ENCODE measurements at regions not wholly inside any gene's neighbourhood (a gene's known extent, or its start where the extent isn't known, plus 50 kb on each side); places are given as distances from the start of the nearest gene placed in this dataset.

DNA sequence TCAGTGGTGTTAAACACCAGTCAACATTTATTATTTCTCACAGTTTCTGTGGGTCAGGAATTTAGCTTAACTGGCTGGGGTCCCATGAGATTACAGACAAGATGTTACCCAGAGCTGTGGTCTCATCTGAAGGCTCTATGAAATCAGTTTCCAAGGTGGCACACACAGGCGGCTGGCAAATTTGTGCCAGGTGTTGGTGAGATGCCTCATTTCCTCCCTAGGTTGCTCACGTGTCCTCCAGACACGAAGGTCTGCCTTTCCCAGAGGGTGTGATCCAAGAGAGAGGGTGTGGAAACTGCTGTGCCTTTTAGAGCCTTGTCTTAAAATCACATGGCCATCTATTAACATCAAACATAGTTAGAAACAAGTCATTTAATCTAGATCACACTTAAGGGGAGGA is 209.0 kb downstream of the JCAD start:
- no peak for DNase-seq

DNA sequence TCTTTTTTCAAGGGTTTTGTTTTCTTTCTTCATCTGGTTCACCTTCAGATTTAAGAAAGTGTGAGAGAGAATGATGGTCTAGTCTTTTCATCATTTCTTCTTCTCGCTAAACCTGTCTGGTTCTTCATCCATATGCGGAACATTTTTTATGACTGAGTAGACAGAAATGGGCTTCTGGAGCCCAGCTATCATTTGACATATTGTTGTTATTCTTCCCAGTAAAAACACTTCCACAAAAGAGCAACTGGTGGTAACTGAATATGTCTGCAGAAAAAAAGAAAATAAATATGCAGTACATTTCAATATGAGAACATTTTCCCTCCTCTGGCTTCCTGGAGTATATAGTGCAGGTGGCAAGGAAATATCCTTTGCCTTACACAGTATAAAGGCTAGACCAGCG is 209.5 kb downstream of the JCAD start:
- no peak for DNase-seq

DNA sequence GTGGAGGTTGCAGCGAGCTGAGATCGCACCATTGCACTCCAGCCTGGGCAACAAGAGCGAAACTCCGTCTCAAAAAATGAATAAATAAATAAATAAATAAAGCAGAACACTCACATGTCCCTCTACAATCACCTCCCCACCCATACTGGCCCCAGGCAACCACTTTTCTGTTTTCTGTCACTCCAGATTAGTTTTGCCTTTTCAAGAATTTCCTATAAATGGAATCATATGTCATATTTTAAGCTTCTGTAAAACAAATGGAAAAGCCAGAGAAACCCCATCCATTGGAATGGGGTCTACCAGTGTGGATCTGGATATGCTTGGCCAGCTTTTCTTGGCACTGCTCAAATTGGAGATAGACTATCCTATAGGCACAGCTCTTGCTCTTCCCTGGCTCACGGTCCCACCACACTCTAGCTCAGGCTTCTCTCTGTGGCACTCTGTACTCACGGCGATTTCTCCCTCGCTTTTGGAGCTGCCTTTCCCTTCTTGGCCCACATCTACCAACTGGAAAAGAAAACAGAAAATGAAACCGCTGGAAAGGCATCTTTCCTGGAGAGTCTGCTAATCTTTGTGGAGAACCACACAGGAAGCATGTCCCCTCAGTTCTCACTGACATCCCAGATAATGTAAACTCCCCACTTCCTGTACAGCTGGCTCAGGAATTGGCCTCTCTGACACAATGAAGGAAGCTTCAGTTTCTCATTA is 210.1 kb downstream of the JCAD start:
- DNase-seq, result no peak

DNA sequence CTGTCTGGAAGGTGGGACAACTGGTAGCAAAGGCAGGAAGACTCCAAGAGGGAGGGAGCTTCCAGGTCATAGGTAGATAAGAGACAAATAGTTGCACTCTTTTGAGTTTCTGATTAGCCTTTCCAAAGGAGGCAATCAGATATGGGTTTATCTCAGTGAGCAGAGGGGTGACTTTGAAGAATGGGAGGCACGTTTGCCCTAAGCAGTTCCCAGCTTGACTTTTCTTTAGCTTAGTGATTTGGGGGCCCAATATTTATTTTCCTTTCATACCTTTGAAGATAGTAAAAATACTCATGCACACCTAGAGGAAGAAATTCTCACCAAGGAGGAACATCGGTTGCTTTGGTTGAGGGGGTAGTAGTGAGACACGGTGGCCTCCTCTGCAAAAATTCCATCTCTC is 212.1 kb upstream of the SVIL start:
- no peak for DNase-seq

DNA sequence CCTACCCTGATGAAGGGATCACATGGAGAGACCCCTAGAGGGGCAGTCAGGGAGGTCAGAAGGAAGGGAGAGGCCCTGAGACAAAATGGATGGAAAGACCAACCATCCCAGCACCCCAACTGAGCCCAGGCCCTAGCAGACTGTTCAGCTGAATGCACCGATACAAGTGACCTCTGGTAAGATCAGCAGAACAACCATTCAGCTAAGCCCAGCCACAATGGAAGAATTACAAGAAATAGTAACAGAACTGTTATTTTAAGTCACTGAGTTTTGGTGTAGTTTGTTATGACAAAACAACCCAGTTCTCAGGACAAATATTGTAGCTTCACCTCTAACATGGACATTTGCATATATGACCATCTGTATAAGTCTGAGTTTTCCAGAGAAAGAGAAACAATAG is 210.4 kb upstream of the SVIL start:
- no peak for DNase-seq

DNA sequence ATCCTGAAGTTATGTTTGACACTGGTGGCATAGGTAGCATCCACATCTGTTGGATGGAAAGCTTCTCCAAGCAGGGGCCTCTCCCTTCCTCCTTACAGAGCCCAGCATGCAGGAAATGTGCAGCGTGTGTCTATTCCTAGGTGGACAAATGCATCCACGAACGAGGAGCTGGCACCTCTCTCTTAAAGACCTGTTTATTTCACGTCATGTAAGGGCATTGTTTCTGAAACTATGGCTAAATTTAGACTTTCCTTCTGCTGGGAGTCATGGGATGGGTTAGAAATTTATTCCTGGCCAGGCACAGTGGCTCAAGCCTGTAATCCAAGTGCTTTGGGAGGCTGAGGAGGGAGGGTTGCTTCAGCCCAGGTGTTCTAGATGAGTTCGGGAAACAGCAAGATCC is 208.4 kb upstream of the SVIL start:
- no peak for DNase-seq

DNA sequence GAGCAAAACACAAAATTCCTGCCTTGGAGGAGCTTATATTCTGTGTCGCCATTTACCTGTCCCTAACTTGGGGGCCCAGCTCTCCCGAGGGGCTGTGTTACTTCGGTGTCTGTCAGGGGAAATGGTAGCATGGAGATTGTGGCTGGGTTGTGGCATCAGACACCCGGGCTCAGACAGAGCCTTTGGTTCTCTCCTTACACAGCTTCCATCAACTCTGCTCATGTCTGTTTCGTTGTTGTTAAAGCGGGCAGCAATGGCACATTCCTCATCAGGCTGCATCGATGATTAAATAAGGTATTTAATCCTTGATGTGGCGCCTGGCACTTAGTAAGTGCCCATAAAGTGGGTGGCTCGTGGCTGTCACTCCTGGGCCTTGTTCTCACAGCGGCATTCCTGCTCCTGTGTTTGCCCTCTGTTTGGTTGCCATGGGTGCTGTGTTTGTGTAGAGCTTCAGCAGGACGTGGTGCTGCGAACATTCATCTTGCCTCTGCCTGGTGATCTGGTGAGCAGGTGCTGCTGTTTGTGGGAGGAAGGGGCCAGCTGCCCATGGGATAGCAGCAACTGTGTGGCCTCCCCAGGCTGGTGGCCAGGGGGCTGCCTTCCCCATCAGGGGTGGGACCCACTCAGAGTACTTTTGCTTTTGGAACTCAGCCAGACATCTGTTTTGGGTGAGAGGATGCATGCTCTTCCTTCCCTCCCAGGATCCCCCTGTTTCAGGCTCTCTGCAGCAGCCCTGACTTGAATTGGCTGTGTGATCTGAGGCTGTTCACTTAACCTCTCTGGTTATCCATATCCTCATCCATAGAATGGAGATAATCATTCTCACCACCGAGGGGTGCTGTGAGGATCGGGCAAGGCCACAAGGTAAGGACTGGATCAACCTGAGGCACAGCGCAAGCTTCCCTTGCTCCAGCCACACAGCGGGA is 207.2 kb upstream of the SVIL start:
- no peak for DNase-seq

DNA sequence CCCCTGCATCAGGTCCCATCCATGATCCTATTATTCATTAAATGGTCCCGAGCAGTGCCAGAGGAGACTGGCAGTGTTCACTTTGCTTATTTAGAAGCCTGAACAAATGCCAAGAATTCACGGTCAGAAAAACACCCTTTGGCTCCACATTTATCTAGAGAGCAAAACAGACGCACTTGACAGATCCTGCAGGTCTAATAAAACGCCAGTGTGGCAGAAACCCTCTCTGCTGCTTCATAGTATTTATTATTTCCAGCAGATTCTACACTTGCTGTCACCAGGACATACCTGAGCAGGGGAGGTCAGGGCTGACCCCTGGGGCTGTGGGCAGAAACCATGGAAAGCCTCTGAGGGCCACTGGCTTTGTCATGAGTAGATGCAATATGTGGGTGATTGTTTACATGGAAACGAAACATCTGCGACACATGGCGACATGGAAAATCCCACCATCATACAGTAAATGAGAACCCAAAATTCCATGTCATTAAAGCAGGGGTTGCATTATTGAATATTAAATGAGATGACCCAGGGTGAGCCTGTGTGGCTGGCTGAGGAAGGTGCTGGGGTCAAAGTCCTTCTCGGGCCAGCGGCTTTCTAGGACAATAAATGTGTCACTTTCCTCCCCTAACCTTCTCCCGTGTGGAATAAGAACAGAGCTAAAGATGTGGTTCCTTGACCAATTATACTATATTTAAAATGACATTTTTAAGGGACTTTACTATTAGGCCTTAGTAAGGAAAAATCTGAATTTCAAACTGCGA is 205.9 kb upstream of the SVIL start:
- no peak for DNase-seq

DNA sequence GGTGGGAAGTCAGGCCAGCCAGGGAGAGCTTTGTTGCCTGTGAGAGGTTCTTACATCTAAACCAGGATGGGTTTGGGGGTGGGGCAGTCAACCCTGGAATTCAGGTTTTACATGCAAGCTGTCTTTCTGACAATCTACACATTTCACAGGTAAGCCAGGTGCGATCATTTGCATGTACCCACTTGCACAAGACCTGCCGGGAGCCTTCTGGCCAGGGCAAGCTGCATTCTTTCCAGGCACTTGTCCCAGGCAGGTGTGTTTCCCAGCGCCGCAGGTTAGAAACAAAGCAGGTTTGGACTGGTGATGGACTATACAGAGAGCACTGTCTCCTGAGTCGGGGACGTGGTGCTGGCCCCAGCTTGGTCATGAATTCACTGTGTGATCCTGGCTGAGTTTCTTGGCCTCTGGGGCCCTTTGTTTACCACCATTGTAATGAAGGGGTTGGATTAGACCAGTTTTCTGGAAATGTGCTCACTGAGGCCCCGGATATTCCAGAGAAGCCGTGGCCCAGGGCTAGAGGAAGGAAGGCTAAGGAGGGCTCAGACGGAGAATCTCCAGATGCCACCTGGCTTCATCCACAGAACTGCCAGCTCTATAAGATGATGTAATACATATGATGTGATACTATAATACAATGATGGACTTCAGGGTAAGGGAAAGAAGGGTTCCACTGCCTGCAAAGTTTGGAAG is 205.2 kb upstream of the SVIL start:
- no peak for DNase-seq

DNA sequence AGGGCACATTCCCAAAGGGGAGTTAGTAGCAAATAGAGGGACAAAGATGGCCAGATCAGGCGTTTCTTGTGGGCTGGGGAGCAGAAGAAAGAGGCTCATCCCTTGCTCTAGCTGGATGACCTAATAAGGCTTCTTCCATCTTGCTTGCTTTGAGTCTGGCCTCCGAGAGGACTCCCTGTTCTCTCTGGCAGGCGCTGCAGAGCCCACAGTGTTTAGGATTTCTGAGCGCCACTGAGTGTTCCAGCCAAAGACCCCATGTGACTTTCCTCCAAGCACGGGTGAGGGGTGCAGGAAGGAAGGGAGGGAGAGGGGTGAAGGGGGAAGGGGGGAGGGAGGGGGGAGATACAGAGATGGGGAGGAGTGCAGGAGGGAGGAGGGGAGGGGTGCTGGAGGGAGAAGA is 203.8 kb upstream of the SVIL start:
- no peak for DNase-seq

DNA sequence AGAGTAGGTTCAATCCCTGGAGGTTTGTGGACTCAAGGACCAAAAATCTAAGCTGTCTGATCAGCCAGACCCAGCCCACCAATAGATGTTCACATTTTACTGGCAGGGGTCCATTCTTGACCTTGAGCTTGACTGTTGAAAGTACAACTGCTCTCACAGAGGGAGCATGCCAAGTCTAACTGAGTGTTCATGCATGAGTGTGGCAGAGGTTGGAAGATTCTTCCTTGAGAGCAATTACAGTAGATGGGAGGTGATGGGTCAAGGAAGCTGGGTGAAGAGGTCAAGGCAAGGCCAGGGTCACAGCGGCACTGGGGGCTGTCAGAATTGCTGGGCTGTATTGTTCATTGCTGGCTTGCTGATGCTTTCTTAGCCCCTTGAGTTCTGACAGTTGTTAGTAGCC is 202.8 kb upstream of the SVIL start:
- DNase-seq, result no peak

DNA sequence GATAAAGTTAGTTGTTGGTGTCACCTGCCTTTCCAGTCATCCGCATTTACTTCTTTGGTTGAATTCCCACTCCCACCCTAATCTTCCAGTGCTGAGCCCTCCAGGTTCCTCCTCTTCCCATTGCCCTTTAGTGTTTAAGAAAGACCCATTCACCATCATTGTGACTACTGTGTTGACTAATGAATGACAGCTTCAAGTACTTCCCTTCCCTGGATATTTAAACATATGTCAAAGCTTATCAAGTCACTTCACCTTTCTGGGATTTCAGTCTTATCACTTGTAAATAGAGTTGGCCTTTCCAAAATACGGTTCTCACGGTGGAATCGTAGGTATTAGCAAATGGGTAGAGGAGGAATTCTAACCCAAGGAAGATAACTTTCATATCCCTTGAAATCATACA is 201.6 kb upstream of the SVIL start:
- no peak for DNase-seq

DNA sequence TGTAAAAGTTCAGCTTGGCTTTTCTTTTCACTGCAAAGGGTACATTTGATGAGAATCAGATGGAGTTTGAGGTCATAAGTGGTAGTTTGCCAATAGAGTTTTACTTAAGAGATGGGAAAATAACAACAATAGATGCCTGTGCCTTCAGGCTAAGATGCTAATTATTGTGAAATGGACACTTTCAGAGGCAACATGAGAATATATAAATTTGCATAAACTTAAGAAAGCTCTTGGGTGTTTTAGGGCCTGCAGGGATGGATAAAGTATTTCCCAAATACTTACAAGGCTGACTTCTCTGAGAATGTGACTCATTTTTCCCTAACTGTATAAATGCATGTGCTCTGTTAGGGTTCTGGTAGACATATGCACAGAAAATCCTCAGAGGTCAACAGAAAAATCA is 200.3 kb upstream of the SVIL start:
- DNase-seq, result no peak

DNA sequence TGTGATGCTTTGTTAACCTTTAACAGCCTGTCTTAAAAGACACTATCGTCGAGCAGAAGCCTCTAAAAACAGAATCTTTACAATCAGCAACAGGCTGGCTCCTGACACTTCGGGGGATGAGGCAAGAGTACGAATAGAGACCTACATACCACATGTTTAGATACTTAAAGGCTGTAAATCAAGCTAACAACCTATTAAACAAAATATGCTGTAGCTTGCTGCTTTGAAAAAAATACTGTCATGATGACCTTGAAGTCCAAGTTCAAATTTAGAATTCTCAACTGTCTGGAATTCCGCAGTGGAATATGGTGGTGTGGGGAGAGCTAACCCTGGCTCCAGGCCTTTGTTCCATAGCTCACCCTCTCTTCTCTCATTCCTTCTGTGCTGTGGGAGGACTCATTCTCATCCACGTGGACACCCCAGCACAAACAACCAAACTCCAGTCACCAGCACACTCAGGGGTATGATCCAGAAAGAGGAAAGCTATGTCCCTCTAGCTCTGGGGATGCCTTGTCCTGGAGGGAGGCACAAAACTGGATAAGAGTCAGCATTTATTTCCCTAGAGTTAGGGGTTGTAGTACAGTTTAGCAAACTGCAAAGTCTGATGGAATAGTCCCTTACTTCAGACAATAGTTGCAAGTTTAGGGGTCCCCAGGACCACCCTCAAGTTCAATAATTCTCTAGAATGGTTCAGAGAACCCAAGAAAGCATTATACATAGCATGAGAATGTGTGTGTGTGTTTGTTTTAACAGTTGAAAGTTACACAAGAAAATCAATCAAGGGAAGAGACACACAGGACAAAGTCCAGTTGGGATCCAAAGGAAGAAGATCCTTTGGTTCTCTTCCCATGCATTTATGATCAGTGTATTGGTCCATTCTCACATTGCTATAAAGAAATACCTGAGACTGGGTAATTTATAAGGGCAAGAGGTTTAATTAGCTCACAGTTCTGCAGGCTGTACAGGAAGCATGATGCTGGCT is 196.1 kb upstream of the SVIL start:
- DNase-seq, result no peak

DNA sequence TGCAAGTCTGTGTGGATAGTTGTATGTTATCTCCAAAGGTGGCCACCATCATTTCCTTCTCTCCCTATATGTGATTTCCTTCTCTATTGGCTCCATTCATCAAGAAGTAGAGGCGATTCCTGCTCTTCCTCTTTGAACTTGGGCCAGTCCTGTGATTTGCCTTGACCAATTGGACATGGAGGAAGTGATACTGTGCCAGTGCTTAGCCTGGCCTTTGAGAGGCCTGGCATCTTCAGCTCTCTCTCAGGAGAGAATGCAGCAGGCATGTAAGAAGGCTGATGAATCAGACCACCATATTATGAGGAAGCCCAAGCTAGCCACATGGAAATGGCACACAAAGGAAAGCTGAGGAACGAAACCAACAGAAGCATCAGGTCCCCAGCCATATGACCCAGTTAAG is 195.0 kb upstream of the SVIL start:
- DNase-seq, result no peak

DNA sequence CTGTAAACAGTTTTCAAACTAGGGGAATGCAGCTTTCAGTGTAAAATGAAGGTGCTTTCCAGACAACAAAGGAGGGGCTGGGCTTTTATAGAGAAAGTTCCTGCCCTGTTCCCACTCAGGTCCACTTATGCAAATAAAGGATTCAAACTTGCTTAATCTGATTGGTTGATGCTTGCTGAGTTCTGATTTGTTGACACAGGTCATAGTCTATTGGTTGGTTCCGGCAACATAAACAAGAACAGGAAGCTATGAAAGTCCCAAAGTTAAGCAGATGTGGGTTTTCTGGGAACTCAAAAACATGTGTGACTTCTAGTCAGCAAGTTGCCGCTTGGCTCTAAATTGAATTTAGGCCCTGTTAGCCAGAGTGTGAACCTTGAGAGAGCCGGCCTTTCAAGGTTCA is 194.2 kb upstream of the SVIL start:
- DNase-seq, result no peak

DNA sequence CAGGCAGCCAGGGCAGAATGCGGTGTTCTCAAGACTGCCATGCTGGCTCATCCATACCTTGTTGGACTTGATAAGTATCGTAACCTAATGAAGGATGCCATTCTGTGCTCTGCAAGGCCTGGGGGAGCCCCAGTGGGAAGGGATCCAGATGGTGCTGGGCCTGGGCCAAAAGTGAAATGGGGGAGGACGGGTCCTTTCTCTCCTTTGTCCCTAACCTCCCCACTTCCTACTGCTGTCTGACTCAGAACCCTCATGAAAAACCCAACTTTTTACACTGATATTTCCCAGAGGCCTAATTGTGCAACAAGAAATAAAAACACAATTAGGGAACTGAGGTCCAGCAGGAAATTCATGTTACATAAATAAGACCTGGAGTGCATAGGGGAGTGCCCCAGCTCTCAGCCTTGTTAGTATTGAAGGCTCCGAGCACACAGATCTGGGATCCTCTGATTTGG is 193.7 kb upstream of the SVIL start:
- DNase-seq, result no peak

DNA sequence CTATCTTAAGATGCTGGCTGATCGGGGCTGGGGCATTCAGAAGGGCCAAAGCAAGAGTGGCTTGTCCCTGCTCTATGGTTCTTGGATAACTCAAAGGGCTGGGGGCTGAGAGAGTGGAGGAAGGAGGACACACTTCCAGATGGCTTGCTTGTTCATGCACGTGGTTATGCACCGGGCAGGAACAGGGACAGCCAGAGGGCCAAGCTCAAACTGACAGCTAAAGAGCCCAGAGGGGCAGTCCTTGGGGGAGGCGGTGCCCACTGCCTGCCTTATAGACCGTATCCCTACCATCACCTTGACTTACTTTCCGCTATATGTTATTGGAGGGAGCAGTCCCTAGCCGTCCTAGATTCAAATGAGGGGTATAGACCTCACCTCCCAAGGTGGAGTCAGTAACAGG is 192.7 kb upstream of the SVIL start:
- DNase-seq, result no peak

DNA sequence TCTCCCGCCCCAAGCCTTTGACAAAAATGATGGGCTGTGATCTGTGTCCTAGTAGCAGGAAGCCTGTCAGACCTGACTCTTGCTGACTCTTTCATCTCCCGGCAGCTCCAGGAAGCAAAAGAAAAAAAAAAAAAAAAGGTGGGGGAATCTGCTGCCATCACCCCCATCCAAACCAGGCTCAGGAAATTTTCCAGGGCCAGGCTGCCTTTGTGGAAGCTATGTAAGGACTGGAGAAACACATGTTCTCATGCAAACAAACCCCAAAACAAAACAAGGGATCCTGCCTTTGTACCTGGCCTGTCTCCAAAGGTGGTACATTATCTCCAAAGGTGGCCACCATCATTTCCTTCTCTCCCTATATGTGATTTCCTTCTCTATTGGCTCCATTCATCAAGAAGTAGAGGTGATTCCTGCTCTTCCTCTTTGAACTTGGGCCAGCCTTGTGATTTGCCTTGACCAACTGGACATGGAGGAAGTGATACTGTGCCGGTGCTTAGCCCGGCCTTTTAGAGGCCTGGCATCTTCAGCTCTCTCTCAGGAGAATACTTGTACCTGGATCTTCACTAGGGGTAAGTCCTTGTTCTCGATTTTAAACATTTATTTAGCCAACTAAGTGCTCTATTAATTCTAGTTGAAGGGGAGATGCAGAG is 192.2 kb upstream of the SVIL start:
- no peak for DNase-seq

DNA sequence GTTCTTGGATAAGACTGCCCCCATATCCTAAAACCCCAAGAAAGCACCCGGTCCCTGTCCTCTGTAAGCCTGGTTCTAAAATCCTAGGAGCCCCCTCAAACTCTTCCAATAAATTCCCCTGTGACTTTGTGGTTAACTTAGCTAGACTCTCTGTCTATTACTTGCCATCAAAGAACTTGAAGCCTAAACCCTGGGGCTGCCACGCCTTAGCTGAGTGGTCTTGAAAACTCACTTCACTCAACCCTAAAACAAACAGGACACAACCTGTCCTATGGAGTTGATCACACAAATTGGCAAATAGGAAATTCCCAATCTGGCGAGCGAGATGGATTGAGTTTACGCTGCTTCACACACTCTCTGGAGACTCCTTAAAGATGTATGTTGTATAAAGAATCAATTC is 191.4 kb upstream of the SVIL start:
- no peak for DNase-seq

DNA sequence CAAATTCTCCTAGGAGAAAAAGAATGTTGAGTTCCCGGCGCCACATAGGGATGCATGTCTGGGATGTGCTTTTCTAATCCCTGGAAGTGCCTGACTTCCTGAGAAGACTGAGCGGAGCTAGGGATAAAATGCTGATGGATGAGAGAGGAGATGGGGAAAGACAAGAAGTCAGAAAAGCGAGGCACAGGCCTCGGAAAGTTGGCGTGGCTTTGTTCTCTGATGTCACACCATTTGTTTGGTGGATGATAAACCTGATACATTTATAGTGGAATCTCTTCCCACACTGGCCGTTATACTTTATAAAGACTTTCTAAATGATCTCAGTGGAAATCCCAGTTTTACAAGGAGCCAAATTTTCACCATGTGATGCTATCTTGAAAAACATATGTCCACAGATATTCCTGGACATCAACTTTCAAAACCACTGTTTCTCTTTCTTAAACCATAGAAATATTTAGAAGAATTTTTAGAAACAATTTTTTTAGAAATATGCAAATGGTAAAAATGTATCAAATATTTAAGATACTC is 188.8 kb upstream of the SVIL start:
- DNase-seq, result no peak

Measured in stimulated activated CD4-positive, alpha-beta T cell treated with anti-CD3 and anti-CD28 coated beads, Interleukin-4, amount 100 ng/mL, for 1 hour (primary cell).